Tibial artery (tissue), 4 donors: ENCODE measurements at regions not wholly inside any gene's neighbourhood (a gene's known extent, or its start where the extent isn't known, plus 50 kb on each side); places are given as distances from the start of the nearest gene placed in this dataset.
A peak's percentile ranks its signal among the peaks of the same experiment; 100 is the strongest.
"Not testable (repeated sequence)": the region's sequence is repeated elsewhere in the genome, so short reads cannot be mapped to it uniquely, and the experiment has no call there.

ENCODE experiments used
- DNase-seq, 2 donors: peaks; one replicate each; pipeline ENCODE4 v3.0.0-alpha.2; 2019
- H3K27ac ChIP-seq, 2 donors: fragments of 200-600 bp; sonication (generic) in 1 of 2; 1 replicate in 1 of 2; 2 replicates in 1 of 2; pipeline ENCODE4 v1.5.1; 2018 to 2019; ENCODE audit warnings: mild to moderate bottlenecking in 1 of 2
- H3K27me3 ChIP-seq, 2 donors: fragments of 200-600 bp; sonication (generic) in 1 of 2; one replicate each; pipeline versions ENCODE4 v1.5.1 to v1.6.0; 2016 to 2019
- H3K36me3 ChIP-seq, 3 donors: fragments of 200-600 bp; sonication (generic) in 2 of 3; one replicate each; pipeline ENCODE4 v1.5.1; 2016 to 2019; ENCODE audit warnings: mild to moderate bottlenecking in 2 of 3
- H3K4me1 ChIP-seq, 4 donors: fragments of 200-600 bp; sonication (generic) in 2 of 4; 1 replicate in 3 of 4; 2 replicates in 1 of 4; pipeline ENCODE4 v1.5.1; 2016 to 2019
- H3K4me3 ChIP-seq, 2 donors: fragments of 200-600 bp; sonication (generic) in 1 of 2; 1 replicate in 1 of 2; 2 replicates in 1 of 2; pipeline ENCODE4 v1.5.1; 2018 to 2019; ENCODE audit warnings: mild to moderate bottlenecking in 2 of 2
- H3K9me3 ChIP-seq, 3 donors: fragments of 200-600 bp; sonication (generic) in 1 of 3; one replicate each; pipeline ENCODE4 v1.5.1; 2016 to 2019
- intact Hi-C: fragments of 100-400 bp; cut with DNase I; formaldehyde crosslinking; loops from one replicate; pipeline ENCODE4 v1.15.0; 2023; ENCODE audit warnings: low total_unique reads

- H3K27me3 ChIP-seq, H3K27ac ChIP-seq, H3K4me3 ChIP-seq, H3K9me3 ChIP-seq, intact Hi-C loops, H3K4me1 ChIP-seq, H3K36me3 ChIP-seq: not testable (repeated sequence)
- peak in 1 of 2 donors; percentile 16 for DNase-seq
These were observed 1336.5 kb downstream of the SPATA31A7 start for GRCh38 chr9:62526306-62526705.

DNA sequence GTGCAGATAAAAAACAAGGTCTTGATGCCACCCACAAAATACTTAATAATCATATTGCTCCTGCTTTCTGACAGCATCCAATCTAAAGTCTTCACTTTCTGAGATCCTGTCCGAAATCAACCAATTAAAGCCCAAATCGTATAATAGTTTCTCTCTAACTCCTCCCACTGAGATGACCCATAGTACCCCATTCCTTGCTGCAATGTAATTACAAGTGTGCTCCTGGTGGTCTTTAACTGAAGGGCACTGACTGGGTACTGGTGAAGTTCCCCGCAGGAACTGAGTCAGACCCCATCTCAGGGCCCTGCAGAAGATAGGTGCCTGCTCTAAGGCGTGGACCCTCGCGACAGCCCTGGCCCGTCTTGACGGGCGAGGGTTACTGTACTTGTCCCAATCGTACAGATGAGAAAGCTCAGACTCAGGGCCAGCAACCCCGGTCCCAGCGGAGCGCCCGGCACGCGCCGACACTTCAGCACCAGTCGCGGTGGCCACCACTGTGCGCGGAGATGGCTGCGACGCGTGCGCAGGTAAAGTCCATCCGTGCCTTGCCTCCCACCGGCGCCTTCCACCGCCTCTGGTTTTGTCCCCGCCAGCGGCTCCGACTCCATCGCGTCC is 1342.4 kb downstream of the SPATA31A7 start:
- H3K4me1 ChIP-seq, H3K4me3 ChIP-seq, DNase-seq, intact Hi-C loops, H3K27me3 ChIP-seq, H3K9me3 ChIP-seq, H3K36me3 ChIP-seq, H3K27ac ChIP-seq: not testable (repeated sequence)

DNA sequence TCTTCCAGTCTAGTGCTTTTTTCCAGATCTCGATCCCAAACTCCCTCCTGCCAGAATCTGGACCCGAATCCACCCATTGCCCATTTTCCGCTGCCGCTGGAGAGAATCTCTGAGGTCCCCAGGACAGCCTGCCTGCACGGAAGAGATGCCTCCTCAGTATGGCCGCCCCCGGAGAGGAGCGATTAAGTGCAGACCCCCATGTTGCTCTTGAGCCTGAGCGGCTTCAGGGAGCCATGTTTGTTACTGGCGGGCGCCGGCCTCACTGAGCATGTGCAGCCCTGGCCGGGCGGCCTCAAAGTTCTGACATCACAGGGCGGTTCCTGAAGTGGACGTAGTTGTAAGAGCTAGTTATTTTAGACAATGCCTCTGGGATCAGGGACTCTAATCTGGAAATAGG is 1342.9 kb downstream of the SPATA31A7 start:
- H3K9me3 ChIP-seq, H3K4me1 ChIP-seq, H3K27me3 ChIP-seq, H3K36me3 ChIP-seq, DNase-seq, H3K27ac ChIP-seq, H3K4me3 ChIP-seq, intact Hi-C loops: not testable (repeated sequence)

DNA sequence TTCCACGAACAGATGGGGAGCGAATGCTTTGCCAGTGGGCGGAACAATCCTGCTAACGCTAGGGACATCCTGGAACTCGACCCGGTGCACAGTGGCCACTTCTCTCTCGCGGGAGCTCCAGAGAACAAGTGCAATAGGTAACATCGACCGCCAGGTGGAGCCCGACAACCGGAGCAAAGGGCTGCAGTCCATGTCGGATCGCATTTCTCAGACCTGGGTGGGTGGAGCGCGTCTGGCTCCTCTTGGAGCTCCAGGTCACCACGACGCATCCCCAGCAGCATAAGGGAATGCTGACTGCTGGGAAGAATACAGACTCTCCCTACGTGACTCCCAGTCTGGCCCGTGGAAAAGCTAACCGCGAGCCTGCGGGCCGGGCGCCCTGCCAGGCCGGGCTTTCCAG is 1360.7 kb downstream of the SPATA31A7 start:
- H3K36me3 ChIP-seq, DNase-seq, H3K27ac ChIP-seq, H3K9me3 ChIP-seq, H3K4me3 ChIP-seq, H3K27me3 ChIP-seq, intact Hi-C loops, H3K4me1 ChIP-seq: not testable (repeated sequence)

DNA sequence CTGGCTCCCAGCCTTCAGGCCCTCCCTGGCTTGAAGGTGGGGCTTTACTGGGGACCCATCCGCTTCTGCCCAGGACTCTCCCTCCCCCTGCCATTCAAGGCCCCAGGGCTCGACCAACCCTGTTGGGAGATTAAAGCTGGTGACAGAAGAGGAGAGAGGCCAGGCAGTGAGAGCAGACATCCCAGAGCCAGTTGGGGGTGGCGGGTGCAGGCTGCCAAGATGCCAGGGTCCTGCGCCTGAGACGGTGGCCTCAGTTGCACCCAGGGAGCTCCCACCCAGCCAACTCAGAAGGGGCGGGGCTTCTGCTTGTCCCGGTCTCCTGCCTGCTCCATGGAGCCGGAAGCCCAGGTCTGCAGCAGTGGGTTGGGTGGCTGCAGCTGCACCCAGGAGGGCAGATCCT is 1370.8 kb downstream of the SPATA31A7 start:
- DNase-seq, H3K4me1 ChIP-seq, H3K27ac ChIP-seq, H3K9me3 ChIP-seq, H3K4me3 ChIP-seq, intact Hi-C loops, H3K36me3 ChIP-seq, H3K27me3 ChIP-seq: not testable (repeated sequence)

- H3K4me1 ChIP-seq, H3K27me3 ChIP-seq, H3K36me3 ChIP-seq, H3K27ac ChIP-seq, H3K9me3 ChIP-seq, DNase-seq, intact Hi-C loops, H3K4me3 ChIP-seq: not testable (repeated sequence)
These were observed 1375.3 kb downstream of the SPATA31A7 start for GRCh38 chr9:62565132-62565531.

DNA sequence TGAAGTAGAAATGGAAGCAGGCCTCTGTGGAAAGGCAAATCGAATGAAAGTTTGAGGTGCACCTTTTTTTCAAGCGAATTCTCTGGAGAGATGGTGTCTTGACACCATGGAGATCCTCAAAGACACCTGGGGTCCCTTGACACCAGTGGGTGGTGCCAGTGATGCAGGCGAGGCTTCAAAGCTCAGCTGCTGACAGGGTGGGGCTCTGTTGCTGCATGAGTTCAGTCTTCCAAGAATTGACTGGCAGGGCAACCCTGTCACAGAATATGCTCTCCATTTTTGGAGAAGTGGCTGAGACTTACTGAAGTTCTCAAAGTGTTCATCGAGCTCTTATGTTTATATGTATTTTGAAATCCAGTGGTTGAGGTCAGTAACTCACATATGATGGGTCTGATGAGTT is 1376.6 kb downstream of the SPATA31A7 start:
- H3K27ac ChIP-seq: not testable (repeated sequence)

GRCh38 chr9:62597128-62597527 is 1407.3 kb downstream of the SPATA31A7 start:
- intact Hi-C loops, DNase-seq, H3K4me3 ChIP-seq, H3K27me3 ChIP-seq, H3K9me3 ChIP-seq, H3K4me1 ChIP-seq, H3K36me3 ChIP-seq, H3K27ac ChIP-seq: not testable (repeated sequence)

More for the DNA sequence above, 1376.6 kb downstream of the SPATA31A7 start:
- DNase-seq, H3K9me3 ChIP-seq, H3K27me3 ChIP-seq, intact Hi-C loops, H3K4me3 ChIP-seq, H3K4me1 ChIP-seq, H3K36me3 ChIP-seq: not testable (repeated sequence)
